HEK293 (cell line): ENCODE measurements at regions not wholly inside any gene's neighbourhood (a gene's known extent, or its start where the extent isn't known, plus 50 kb on each side); places are given as distances from the start of the nearest gene placed in this dataset.

ENCODE experiments used
- CTCF ChIA-PET: fragments of 350-600 bp; formaldehyde crosslinking; extraction: SDS; loops from one replicate; lab custom pipeline; 2021; ENCODE audit warnings: antibody characterized with exemption; lab: Yijun Ruan, JAX
- POLR2A ChIA-PET: fragments of 300-600 bp; formaldehyde crosslinking; extraction: SDS; loops from one replicate; lab custom pipeline; 2020; ENCODE audit warnings: antibody characterized with exemption, inconsistent platforms; lab: Yijun Ruan, JAX
- H3K27ac ChIP-seq: fragments of 200-500 bp; sonication (Bioruptor generic); 2 replicates; pipeline ENCODE4 v1.5.1; 2014; ENCODE audit warnings: low read depth, low read length, control low read depth, inconsistent platforms; ENCODE audit errors: extremely low read depth
- H3K36me3 ChIP-seq, 2 experiments: fragments of 200-500 bp in 1 of 2; sonication (Bioruptor generic) in 1 of 2; 1 replicate in 1 of 2; 2 replicates in 1 of 2; pipeline ENCODE4 v1.5.1; 2014 to 2017; ENCODE audit warnings: inconsistent platforms in 2 of 2, low read length in 2 of 2; ENCODE audit not compliant: control insufficient read depth in 2 of 2, insufficient read depth in 1 of 2
- H3K4me1 ChIP-seq: fragments of 200-500 bp; sonication (Bioruptor generic); 2 replicates; pipeline ENCODE4 v1.5.1; 2014; ENCODE audit warnings: mild to moderate bottlenecking, low read length, inconsistent platforms; ENCODE audit not compliant: control insufficient read depth, insufficient read depth
- H3K4me3 ChIP-seq: 2 replicates; pipeline ENCODE4 v1.5.1; 2011; ENCODE audit warnings: low read depth, mild to moderate bottlenecking, control low read depth, low read length, moderate library complexity
- H3K9me3 ChIP-seq: fragments of 200-500 bp; sonication (Bioruptor generic); 2 replicates; pipeline ENCODE4 v1.5.1; 2014; ENCODE audit warnings: low read depth, low read length, inconsistent platforms; ENCODE audit not compliant: control insufficient read depth, insufficient read depth
- EGR2 ChIP-seq: fragments of 450-650 bp; formaldehyde crosslinking; IDR thresholded peaks from 2 replicates; pipeline ENCODE4 v1.5.1; 2016; ENCODE audit warnings: low read depth, missing biosample characterization, missing genetic modification characterization
- ELK4 ChIP-seq: IDR thresholded peaks from 2 replicates; pipeline ENCODE4 v1.6.1; 2011; ENCODE audit warnings: mild to moderate bottlenecking, low read depth, low read length, borderline replicate concordance
- FEZF1 ChIP-seq: fragments of 450-650 bp; formaldehyde crosslinking; IDR thresholded peaks from 2 replicates; pipeline ENCODE4 v1.5.1; 2016; ENCODE audit warnings: missing biosample characterization, missing genetic modification characterization
- INSM2 ChIP-seq: fragments of 450-650 bp; formaldehyde crosslinking; IDR thresholded peaks from 2 replicates; pipeline ENCODE4 v1.5.1; 2016; ENCODE audit warnings: missing biosample characterization, missing genetic modification characterization
- KLF16 ChIP-seq: fragments of 450-650 bp; formaldehyde crosslinking; IDR thresholded peaks from 2 replicates; pipeline ENCODE4 v1.5.1; 2017; ENCODE audit warnings: missing biosample characterization, missing genetic modification characterization
- SCRT1 ChIP-seq: fragments of 450-650 bp; formaldehyde crosslinking; IDR thresholded peaks from 2 replicates; pipeline ENCODE4 v1.5.1; 2016; ENCODE audit warnings: missing biosample characterization, missing genetic modification characterization, borderline replicate concordance
- SP3 ChIP-seq: fragments of 450-650 bp; formaldehyde crosslinking; IDR thresholded peaks from 2 replicates; pipeline ENCODE4 v1.5.1; 2016; ENCODE audit warnings: missing biosample characterization, missing genetic modification characterization
- WT1 ChIP-seq: fragments of 450-650 bp; formaldehyde crosslinking; IDR thresholded peaks from 2 replicates; pipeline ENCODE4 v1.5.1; 2016; ENCODE audit warnings: missing biosample characterization, missing genetic modification characterization
- YY2 ChIP-seq: fragments of 450-650 bp; formaldehyde crosslinking; IDR thresholded peaks from 2 replicates; pipeline ENCODE4 v1.5.1; 2016; ENCODE audit warnings: missing biosample characterization, missing genetic modification characterization
- ZFHX2 ChIP-seq: fragments of 450-650 bp; formaldehyde crosslinking; conservative IDR thresholded peaks from 2 replicates; pipeline ENCODE4 v1.5.1; 2016; ENCODE audit warnings: missing biosample characterization, missing genetic modification characterization
- ZFP69B ChIP-seq: fragments of 450-650 bp; formaldehyde crosslinking; IDR thresholded peaks from 2 replicates; pipeline ENCODE4 v1.5.1; 2016; ENCODE audit warnings: missing biosample characterization, missing genetic modification characterization
- ZNF140 ChIP-seq: fragments of 450-650 bp; formaldehyde crosslinking; IDR thresholded peaks from 2 replicates; pipeline ENCODE4 v1.5.1; 2016; ENCODE audit warnings: missing biosample characterization, missing genetic modification characterization
- ZNF239 ChIP-seq: fragments of 450-650 bp; formaldehyde crosslinking; IDR thresholded peaks from 2 replicates; pipeline ENCODE4 v1.5.1; 2016; ENCODE audit warnings: missing biosample characterization, missing genetic modification characterization
- ZNF48 ChIP-seq: fragments of 450-650 bp; formaldehyde crosslinking; IDR thresholded peaks from 2 replicates; pipeline ENCODE4 v1.5.1; 2016; ENCODE audit warnings: missing biosample characterization, missing genetic modification characterization
- ZNF488 ChIP-seq: fragments of 450-650 bp; formaldehyde crosslinking; IDR thresholded peaks from 2 replicates; pipeline ENCODE4 v1.5.1; 2016; ENCODE audit warnings: missing biosample characterization, missing genetic modification characterization
- ZNF529 ChIP-seq: fragments of 450-650 bp; formaldehyde crosslinking; IDR thresholded peaks from 2 replicates; pipeline ENCODE4 v1.5.1; 2017; ENCODE audit warnings: missing genetic modification characterization, missing biosample characterization; ENCODE audit not compliant: insufficient replicate concordance
- ZNF544 ChIP-seq: fragments of 450-650 bp; formaldehyde crosslinking; IDR thresholded peaks from 2 replicates; pipeline ENCODE4 v1.5.0; 2017; ENCODE audit warnings: missing biosample characterization, missing genetic modification characterization
- ZNF548 ChIP-seq: fragments of 450-650 bp; formaldehyde crosslinking; IDR thresholded peaks from 2 replicates; pipeline ENCODE4 v1.5.1; 2016; ENCODE audit warnings: missing biosample characterization, missing genetic modification characterization
- ZNF555 ChIP-seq: fragments of 450-650 bp; formaldehyde crosslinking; conservative IDR thresholded peaks from 2 replicates; pipeline ENCODE4 v1.5.1; 2017; ENCODE audit warnings: missing biosample characterization, mild to moderate bottlenecking, missing genetic modification characterization, inconsistent platforms
- ZNF560 ChIP-seq: fragments of 450-650 bp; formaldehyde crosslinking; IDR thresholded peaks from 2 replicates; pipeline ENCODE4 v1.5.1; 2017; ENCODE audit warnings: missing biosample characterization, missing genetic modification characterization, borderline replicate concordance
- ZNF600 ChIP-seq: fragments of 450-650 bp; formaldehyde crosslinking; IDR thresholded peaks from 2 replicates; pipeline ENCODE4 v1.5.1; 2016; ENCODE audit warnings: missing biosample characterization, missing genetic modification characterization
- ZNF610 ChIP-seq: fragments of 450-650 bp; formaldehyde crosslinking; IDR thresholded peaks from 2 replicates; pipeline ENCODE4 v1.5.1; 2016; ENCODE audit warnings: missing biosample characterization, missing genetic modification characterization, borderline replicate concordance
- ZNF654 ChIP-seq: fragments of 450-650 bp; formaldehyde crosslinking; IDR thresholded peaks from 2 replicates; pipeline ENCODE4 v1.5.1; 2016; ENCODE audit warnings: low read depth, missing biosample characterization, missing genetic modification characterization
- ZNF701 ChIP-seq: fragments of 450-650 bp; formaldehyde crosslinking; IDR thresholded peaks from 2 replicates; pipeline ENCODE4 v1.5.1; 2016; ENCODE audit warnings: missing biosample characterization, missing genetic modification characterization
- ZNF707 ChIP-seq: fragments of 450-650 bp; formaldehyde crosslinking; IDR thresholded peaks from 2 replicates; pipeline ENCODE4 v1.5.1; 2016; ENCODE audit warnings: missing biosample characterization, missing genetic modification characterization
- ZNF830 ChIP-seq: fragments of 450-650 bp; IDR thresholded peaks from 2 replicates; pipeline ENCODE4 v1.5.0; 2018; ENCODE audit warnings: missing biosample characterization, missing genetic modification characterization, low read depth, mild to moderate bottlenecking, moderate library complexity
- ZNF843 ChIP-seq: fragments of 450-650 bp; formaldehyde crosslinking; IDR thresholded peaks from 2 replicates; pipeline ENCODE4 v1.5.1; 2016; ENCODE audit warnings: missing biosample characterization, missing genetic modification characterization

DNA sequence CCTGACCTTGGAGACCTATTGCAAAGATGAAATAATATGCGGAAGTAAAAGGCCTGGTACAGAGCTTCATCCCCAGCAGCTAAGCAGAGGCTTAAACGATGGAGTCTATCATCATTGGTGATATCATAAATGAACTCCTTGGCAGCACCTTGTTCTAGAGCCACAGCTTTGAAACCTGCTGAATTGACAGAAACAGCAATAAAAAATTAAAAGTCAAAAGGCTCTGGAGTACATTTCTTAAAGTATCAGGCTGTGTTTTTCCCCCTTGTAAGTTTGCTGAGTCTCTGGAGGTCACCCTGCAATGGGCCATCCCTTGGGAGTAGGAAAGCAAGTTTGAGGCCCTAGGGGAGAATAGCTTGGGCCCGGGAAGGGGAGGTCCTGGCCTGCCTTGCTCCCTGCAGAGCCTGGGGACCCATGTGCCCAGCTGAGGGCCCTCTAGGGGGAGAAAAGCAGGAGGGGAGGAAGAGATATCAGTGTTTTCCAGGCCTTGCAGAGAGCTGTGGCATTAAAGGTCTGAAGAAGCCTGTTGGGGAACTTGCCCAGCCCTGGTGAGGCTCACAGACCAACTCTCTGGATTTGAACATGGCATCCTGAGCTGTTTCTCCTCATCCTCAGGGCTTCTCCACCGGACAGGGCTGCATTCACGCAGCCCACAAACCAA lies 416.1 kb downstream of the ZNF536 start:
- no peaks in the 10 kb centered on the region; the same call in 1 of the 2 replicates for H3K9me3 ChIP-seq
- ChIA-PET CTCF (interaction anchor here (0.6 to 6.8 kb wide), 11 partner anchors 11 to 1437 kb away, joined by 3 to 90 read pairs (median 3); no protein-coding TSS in a partner anchor), POLR2A (no interaction called here)
- no peak overlapping the region for H3K4me3 ChIP-seq
- no peaks in the 10 kb centered on the region for H3K4me1 ChIP-seq
- no peak for TF ChIP-seq ELK4
- TF ChIP-seq ZFHX2 (tag by site-specific recombination): no peak
- no peak for TF ChIP-seq ZNF610 (tag by site-specific recombination)
- no peak for TF ChIP-seq EGR2
- TF ChIP-seq KLF16: no peak
- no peak for TF ChIP-seq ZNF544
- no peak for TF ChIP-seq SP3 (tag by site-specific recombination)
- TF ChIP-seq ZNF488: no peak
- no peak for TF ChIP-seq ZNF707 (tag by site-specific recombination)
- no peak for TF ChIP-seq FEZF1 (tag by site-specific recombination)
- TF ChIP-seq ZNF701: no peak
- no peak for TF ChIP-seq WT1
- TF ChIP-seq ZNF560: no peak
- no peak for TF ChIP-seq ZNF529
- no peak for TF ChIP-seq ZFP69B
- no peak for TF ChIP-seq ZNF654 (tag by site-specific recombination)
- no peak for TF ChIP-seq ZNF48 (tag by site-specific recombination)
- no peak for TF ChIP-seq ZNF843
- H3K36me3 ChIP-seq: no peaks in the 10 kb centered on the region
- H3K27ac ChIP-seq: no peak overlapping the region

- CTCF ChIA-PET: interaction anchor here (0.6 to 6.8 kb wide), 30 partner anchors 9 to 1705 kb away, joined by 3 to 90 read pairs (median 4); no protein-coding TSS in a partner anchor
- POLR2A ChIA-PET: interaction anchor here (0.5 kb wide), 1 partner anchor 1758 kb away, joined by 3 read pairs; no protein-coding TSS in a partner anchor
- no peaks in the 10 kb centered on the region for H3K36me3 ChIP-seq
- H3K4me1 ChIP-seq: no peaks in the 10 kb centered on the region
- H3K4me3 ChIP-seq: no peak overlapping the region
- H3K27ac ChIP-seq: no peak overlapping the region
- H3K9me3 ChIP-seq: no peaks in the 10 kb centered on the region; the same call in 1 of the 2 replicates
- TF ChIP-seq ZNF600 (no peak), SCRT1 (tag by site-specific recombination) (no peak), YY2 (tag by site-specific recombination) (no peak), ZNF830 (no peak), ZNF140 (tag by site-specific recombination) (no peak), ZNF654 (tag by site-specific recombination) (peak; percentile 10; the same call in 1 of the 2 replicates), ZNF239 (no peak), INSM2 (tag by site-specific recombination) (no peak), ZNF548 (tag by site-specific recombination) (0 out of 2 replicates have a peak, but pooled peaks have one; percentile 1), ZNF555 (tag by site-specific recombination) (no peak)
Observed at GRCh38 chr19:30785458-30786137, 413.4 kb downstream of the ZNF536 start.
